Retinal pigment epithelial cell (primary cell): ENCODE measurements at regions not wholly inside any gene's neighbourhood (a gene's known extent, or its start where the extent isn't known, plus 50 kb on each side); places are given as distances from the start of the nearest gene placed in this dataset.

Experiments used
- DNase-seq: peaks from one replicate; pipeline ENCODE4 v3.0.0-alpha.2; 2010; ENCODE audit warnings: low read depth
- H3K4me3 ChIP-seq: 2 replicates; pipeline ENCODE4 v1.5.1; 2011; ENCODE audit warnings: mild to moderate bottlenecking, low read length, control low read depth, moderate library complexity
- TF ChIP-seq, protein P1 (sequence below): conservative IDR thresholded peaks from 2 replicates; pipeline ENCODE4 v1.5.1; 2011; ENCODE audit warnings: low read depth, low read length, control low read depth, inconsistent platforms

DNA sequence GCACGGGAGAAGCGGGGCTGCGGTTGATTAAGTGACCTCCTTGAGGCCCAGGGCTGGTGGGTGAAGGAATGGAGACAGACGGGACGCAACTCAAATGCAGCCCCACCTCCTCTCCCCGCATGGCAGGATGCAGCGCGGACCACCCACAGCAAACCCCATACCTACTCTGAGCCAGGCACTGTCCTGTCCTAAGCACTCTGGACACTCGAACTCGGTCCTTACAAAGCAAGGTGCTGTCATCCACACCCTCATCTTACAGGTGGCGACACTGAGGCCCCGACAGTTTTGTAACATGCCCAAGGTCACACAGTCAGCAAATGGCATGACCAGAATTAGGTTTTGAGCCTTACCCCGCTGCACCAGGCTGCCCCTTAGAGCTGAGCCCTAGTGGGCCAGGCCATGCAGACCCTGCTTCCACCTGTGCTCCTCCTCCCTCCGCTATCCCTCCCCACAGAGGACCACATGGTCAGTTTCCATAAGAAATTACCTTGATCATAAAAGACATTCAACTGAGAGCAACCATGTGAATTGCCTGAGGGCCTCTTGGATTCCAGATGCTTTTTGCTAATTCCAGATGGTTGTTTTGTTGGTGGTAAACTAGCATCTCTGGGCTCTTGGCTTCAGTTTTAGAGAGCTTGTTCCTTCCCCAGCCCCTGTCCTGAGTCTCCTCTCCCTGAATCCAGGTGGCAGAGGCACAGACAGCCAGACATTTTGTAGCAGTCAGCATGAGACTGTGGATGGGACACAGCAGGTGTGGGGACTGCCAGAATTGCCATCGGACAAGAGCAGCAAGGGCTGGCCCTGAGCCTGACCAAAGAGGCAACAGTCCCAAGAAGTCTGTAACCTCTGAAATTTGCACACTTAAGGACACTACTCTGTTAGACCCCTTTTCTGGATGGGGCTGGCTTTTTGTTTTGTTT is 171.9 kb upstream of the PMEPA1 start:
- no peak for DNase-seq
- H3K4me3 ChIP-seq = no peak overlapping the region
- TF ChIP-seq, protein P1, sequence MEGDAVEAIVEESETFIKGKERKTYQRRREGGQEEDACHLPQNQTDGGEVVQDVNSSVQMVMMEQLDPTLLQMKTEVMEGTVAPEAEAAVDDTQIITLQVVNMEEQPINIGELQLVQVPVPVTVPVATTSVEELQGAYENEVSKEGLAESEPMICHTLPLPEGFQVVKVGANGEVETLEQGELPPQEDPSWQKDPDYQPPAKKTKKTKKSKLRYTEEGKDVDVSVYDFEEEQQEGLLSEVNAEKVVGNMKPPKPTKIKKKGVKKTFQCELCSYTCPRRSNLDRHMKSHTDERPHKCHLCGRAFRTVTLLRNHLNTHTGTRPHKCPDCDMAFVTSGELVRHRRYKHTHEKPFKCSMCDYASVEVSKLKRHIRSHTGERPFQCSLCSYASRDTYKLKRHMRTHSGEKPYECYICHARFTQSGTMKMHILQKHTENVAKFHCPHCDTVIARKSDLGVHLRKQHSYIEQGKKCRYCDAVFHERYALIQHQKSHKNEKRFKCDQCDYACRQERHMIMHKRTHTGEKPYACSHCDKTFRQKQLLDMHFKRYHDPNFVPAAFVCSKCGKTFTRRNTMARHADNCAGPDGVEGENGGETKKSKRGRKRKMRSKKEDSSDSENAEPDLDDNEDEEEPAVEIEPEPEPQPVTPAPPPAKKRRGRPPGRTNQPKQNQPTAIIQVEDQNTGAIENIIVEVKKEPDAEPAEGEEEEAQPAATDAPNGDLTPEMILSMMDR = no peak

DNA sequence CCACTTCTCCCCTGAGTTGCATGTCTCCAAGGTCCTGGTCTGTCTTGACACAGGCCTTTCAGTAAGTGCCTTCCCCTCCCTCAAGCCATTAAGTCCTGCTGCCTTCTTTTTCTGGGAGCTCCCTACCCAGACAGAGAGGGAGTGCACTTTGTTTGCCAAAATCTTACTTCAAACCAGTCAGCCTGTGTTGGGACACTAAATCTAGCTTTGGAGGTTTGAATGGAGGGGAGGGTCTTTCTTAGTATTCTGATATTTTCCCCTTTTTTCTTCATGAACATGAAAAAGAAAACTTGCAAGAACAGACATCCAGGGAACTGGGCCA is 170.7 kb upstream of the PMEPA1 start:
- DNase-seq = no peak
- H3K4me3 ChIP-seq = no peak overlapping the region
- TF ChIP-seq, protein P1 = no peak

DNA sequence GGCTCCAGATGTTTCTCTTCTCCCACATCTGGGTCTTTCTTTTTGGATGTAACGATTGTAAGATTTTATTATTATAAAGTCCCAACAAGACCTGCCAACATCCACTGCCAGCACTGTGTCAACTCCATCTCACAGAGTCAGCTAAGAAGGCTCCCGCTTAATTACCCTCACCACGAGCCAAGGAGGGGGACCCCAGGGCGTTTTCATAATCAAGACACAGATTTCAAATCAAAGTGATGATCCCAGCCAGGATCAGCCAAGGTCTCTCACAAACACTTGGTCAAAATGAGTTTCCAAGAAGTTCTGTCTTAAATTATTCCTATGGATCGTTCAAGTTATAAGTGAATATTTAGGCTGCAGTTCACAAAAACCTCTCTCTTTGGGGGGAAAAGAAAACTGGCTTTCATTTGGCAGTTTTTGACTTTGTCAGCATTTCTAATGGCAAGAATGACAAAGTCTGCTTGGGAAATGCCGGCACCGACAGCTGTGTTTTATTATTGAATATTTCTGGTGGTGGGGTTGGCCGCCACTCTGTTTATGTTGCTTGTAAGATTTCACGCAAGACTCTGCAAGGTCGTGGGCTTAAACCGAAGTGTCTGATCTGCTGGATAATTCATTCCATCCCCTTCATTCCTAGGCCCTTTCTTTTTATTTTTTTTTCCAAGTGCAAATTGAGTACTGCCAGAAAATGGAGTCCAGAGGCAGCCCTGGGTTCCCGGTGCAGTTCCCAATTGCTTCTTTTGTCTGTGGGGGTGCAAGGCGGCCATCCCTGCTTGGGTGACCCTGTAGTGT is 170.2 kb upstream of the PMEPA1 start:
- no peak for DNase-seq
- no peak overlapping the region for H3K4me3 ChIP-seq
- TF ChIP-seq, protein P1 = no peak

DNA sequence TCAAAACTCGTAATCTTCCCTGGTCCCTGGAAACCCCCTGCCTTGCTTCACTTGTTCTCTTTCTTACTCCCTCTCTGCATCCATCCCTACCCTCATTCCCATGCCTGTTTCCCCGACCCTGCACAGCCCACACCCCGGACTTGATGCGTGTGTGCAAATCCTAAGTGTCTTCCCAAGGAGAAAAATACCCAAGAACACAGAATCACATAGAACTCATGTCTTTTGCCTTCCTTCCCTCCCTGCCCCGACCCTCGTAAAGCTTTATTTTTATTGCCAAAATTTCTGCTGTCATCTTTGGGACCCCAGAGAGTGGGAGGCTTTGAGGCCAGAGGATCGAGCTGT is 169.6 kb upstream of the PMEPA1 start:
- DNase-seq = no peak
- H3K4me3 ChIP-seq = no peak overlapping the region
- TF ChIP-seq, protein P1 = no peak

DNA sequence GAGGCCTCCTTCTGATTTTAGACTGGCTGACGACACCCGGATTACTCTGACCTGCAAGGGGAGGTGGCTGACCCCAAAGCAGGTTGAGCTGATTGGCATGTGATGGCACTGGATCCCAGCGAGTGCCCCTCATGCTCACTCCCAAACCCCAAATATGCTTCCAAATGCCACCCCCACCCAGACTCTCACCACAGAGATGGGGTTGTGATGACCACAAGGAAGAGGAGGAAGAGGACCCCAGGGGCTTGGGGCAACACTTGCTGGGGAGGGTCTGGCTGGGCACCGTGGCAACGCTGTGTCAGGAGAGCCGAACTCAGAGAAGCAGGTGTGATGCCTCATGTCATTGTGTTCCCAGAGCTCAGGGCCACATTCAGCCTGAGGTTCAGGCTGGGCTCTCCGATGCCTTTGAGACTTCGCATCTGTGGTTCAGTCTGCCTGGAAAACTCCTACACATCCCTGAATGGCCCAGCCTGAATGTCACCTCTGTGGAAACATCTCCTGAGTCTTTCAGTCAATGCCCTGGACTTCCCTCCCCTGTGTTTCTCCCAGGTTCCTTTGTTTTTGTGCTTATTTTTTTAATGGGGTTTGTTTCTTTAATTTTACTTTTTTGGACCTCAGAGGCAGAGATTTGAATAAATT is 169.1 kb upstream of the PMEPA1 start:
- TF ChIP-seq, protein P1 = no peak
- H3K4me3 ChIP-seq = no peak overlapping the region
- DNase-seq = no peak

DNA sequence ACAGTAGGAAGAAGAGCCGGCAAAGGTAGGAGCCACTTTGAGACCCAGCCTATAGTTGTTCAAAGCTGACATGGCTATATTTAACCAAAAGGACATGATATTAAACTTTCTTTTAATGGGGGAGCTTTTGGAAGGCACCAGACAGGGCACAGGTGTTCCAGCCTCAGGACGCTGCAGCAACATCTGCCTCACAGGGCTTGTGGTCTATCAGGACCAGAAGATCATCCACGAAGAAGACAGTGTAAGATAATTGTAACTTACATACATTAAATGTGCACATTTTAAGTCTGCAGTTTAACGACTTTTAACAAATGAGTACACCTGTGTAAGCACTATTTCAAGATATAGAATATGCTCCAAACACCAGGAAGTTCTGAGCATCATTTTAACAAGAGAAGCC is 168.2 kb upstream of the PMEPA1 start:
- no peak overlapping the region for H3K4me3 ChIP-seq
- TF ChIP-seq, protein P1 = no peak
- no peak for DNase-seq
